GM19043 (cell line): ENCODE measurements at regions not wholly inside any gene's neighbourhood (a gene's known extent, or its start where the extent isn't known, plus 50 kb on each side); places are given as distances from the start of the nearest gene placed in this dataset.
"Not testable (repeated sequence)": the region's sequence is repeated elsewhere in the genome, so short reads cannot be mapped to it uniquely, and the experiment has no call there.

Source experiments
- ATAC-seq: cut with Tn5 transposase; IDR thresholded peaks from one replicate; pipeline ENCODE4 v1.9.1; 2021; ENCODE audit warnings: low read depth; ENCODE audit not compliant: unreplicated experiment

GRCh38 chr11:130550150-130550549 lies 101.7 kb downstream of the ADAMTS15 start:
- ATAC-seq = no peak

- no peak for ATAC-seq
These were observed 102.5 kb downstream of the ADAMTS15 start for GRCh38 chr11:130550984-130551383.

GRCh38 chr11:130551388-130551787 lies 102.9 kb downstream of the ADAMTS15 start:
- no peak for ATAC-seq

- ATAC-seq = no peak
These were observed 104.9 kb downstream of the ADAMTS15 start for GRCh38 chr11:130553306-130553705.

- no peak for ATAC-seq
These were observed 106.0 kb downstream of the ADAMTS15 start for GRCh38 chr11:130554241-130555055.

GRCh38 chr11:130555251-130555841 lies 106.9 kb downstream of the ADAMTS15 start:
- ATAC-seq = no peak

GRCh38 chr11:130560000-130560780 lies 111.7 kb downstream of the ADAMTS15 start:
- no peak for ATAC-seq

GRCh38 chr11:130560781-130561109 lies 112.3 kb downstream of the ADAMTS15 start:
- ATAC-seq = no peak

- no peak for ATAC-seq
These were observed 113.0 kb downstream of the ADAMTS15 start for GRCh38 chr11:130561441-130561881.

- no peak for ATAC-seq
These were observed 114.1 kb downstream of the ADAMTS15 start for GRCh38 chr11:130562549-130562948.

- ATAC-seq = not testable (repeated sequence)
These were observed 117.9 kb downstream of the ADAMTS15 start for GRCh38 chr11:130566360-130566759.

- no peak for ATAC-seq
These were observed 123.1 kb downstream of the ADAMTS15 start for GRCh38 chr11:130571519-130571918.

GRCh38 chr11:130571947-130572584 lies 123.6 kb downstream of the ADAMTS15 start:
- no peak for ATAC-seq

GRCh38 chr11:130573767-130574166 lies 125.3 kb downstream of the ADAMTS15 start:
- no peak for ATAC-seq

GRCh38 chr11:130574740-130575139 lies 126.3 kb downstream of the ADAMTS15 start:
- no peak for ATAC-seq

- ATAC-seq = no peak
These were observed 127.7 kb downstream of the ADAMTS15 start for GRCh38 chr11:130576146-130576545.

GRCh38 chr11:130578738-130579368 lies 130.4 kb downstream of the ADAMTS15 start:
- ATAC-seq = no peak

GRCh38 chr11:130580372-130580771 lies 131.9 kb downstream of the ADAMTS15 start:
- no peak for ATAC-seq

GRCh38 chr11:130580891-130581492 lies 132.5 kb downstream of the ADAMTS15 start:
- ATAC-seq = no peak

- no peak for ATAC-seq
These were observed 133.2 kb downstream of the ADAMTS15 start for GRCh38 chr11:130581646-130582045.
